Ammon's horn (tissue), 1 donor: ENCODE measurements at regions not wholly inside any gene's neighbourhood (a gene's known extent, or its start where the extent isn't known, plus 50 kb on each side); places are given as distances from the start of the nearest gene placed in this dataset.
"Not testable (repeated sequence)": the region's sequence is repeated elsewhere in the genome, so short reads cannot be mapped to it uniquely, and the experiment has no call there.

Experiments
- DNase-seq: peaks from one replicate; pipeline ENCODE4 v3.0.0-alpha.2; 2016; ENCODE audit warnings: low spot score

DNA sequence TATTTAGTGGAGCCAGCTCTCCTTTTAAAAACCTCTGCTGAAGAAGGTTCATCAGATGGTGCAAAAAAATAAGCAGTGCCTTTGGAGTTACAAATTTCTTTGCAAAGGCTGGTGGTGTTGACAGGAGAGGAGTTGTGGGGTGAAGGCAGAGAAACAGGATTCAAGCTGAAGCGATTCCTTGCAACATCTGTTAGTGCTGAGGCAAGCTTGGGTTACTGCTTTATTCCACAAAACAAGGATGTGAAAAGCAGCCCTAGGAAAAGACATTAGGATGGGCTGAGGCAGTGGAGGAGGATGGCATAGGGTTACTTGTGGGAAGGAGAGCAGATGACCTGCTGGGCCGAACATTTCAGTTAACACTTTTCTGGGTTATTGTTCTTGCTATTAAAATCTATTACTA lies 390.7 kb downstream of the DLEU7 start:
- DNase-seq, result no peak

DNA sequence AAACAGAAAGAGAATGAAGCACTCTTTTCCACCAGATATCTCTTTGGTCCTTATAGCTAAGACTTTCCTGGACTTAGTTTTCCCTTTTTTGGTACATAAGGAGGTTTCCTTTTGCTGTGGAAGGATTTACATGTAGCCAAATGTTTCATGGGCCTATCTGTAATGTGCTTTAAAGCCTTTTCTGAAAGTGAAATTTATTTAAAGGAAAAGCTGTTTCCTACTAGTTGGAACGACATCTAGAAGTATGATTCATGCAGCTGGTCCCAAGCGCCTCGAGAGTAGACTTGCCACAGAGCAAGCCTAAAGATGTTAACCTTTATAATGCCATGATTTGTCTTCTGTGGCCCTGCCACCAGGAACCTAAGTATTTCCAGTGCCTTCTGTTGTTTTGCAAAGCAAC lies 390.3 kb downstream of the DLEU7 start:
- DNase-seq, result no peak

DNA sequence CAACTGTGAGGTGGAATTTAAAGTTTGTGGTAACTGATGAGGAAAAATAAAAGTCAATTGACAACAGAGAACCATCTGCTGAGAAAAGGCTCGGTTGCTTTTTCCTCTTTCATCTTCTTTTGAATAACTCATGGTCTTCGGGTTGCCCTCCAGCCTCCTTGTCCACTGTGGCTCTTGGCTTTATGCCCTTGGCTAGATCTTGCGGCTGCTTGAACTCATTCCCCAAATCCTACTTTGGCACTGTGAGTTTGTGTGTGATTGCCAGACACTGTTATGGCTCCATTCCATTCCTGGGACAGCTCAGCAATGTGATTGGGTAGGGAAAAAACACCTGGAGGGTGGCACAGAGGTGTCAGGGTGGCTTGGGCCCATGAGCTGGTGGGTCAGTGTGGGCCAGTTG lies 387.4 kb downstream of the DLEU7 start:
- no peak for DNase-seq

DNA sequence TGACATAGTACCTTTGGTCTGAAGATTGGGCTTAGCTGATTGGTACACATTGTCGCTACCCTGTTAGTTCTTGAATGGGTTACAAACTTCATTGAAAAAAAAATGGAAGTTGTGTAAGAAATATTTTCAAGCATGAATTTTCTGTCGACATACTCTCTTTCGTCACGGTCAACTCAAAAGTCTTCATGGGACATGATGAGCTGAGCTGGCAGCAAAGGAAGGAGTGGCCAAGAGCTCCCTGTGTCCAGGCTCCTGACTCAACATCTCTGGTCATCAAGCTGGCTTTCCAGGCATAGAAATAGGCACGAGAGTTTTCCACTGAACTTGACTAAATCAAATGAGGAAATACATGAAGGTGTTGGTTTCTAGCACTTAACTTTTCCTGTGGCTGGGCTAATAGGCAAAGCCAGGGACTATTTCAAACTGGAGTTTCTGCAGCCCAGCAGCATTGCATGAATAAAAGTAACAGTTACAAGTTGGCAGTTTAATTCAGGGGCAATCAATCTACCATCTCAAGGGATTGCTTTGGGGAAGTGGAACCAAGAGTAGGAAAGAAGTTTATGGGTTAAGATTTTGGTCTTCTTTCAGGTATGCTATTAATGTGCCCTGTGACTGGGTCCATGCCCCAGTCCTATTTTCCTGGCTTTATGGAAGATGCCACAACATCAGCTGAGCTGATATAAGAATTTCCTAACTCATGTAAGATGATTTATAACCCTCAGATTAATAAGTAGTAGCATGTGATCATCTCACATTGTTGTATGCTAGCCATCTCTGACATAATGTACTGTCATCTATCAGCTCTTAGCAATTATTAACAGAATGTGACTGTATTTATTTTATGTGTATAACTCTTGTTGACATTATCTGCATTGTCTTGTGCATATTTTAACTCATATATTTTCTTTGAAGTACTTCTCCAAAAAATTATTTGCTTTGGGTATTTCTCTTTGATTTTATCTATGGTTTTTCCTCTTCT lies 385.8 kb downstream of the DLEU7 start:
- DNase-seq, result no peak

DNA sequence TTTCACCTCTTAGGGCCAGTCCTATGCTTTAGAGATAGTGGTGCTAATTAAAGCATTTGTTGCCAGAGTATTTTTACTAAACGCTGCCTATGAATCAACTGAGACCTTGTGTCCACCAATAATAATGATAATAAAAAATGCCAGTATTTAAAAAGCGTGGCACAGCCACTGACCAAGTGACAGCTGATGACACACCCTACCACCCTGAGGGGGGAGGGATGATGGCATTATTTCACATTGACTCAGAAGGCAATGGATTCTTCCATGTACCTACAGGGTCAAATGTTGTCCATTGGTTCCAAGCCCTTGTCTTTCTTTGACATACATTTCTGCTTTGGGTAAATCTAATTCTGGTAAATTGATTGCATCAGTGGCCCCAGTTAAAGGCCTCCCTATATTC lies 384.4 kb downstream of the DLEU7 start:
- no peak for DNase-seq

DNA sequence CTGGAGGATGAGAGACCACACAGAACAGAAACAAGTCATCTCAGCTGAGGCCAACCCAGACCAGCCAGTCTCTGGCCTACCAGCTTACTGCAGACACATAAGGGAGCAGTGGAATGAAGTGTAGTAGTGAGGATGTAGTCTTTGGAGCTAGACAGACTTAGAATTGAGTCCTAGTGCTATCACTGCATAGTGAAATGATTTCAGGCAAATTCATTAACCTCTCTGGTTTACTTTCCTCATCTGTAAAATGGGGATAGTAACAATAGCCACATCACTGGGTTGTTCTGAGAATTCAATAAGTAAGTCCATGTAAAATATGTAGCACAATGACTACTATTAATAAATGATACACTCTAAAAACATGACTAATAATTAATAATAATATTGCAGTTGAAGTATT lies 383.8 kb downstream of the DLEU7 start:
- no peak for DNase-seq

DNA sequence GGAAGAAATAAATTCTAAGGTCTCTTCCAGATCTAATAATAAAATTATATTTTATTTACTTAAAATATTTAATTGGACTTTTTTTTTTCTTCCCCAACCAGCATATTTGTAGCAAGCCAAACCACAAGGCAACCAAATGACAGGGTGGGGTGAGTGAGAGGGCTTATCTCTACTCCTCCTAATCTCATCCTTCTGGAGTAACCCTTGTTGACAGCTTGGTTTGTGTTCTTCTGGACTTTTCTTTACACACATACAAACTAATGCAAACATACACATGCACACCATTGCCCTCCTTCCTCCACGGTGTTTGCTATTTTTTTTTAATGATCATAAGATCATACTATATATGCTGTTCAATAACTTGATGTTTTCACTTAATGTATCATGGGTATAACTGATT lies 383.1 kb downstream of the DLEU7 start:
- no peak for DNase-seq

DNA sequence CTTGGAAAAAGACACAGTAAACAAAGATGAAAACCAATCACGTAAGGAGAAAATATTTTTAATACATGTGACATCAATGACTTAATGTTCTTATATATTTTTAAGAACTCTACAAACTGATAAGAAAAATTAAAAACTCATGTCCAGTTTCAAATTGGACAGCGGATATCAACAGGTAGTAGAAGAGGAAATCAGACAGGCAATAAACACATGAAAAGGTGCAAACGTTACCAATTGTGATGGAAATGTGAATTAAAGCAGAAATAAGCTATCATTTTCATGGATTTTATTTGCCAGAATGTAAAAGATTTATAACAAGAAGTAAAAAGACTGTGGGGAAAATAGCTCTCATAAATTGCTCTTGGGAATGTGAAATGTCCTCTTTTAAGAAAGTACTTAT lies 382.3 kb downstream of the DLEU7 start:
- no peak for DNase-seq

DNA sequence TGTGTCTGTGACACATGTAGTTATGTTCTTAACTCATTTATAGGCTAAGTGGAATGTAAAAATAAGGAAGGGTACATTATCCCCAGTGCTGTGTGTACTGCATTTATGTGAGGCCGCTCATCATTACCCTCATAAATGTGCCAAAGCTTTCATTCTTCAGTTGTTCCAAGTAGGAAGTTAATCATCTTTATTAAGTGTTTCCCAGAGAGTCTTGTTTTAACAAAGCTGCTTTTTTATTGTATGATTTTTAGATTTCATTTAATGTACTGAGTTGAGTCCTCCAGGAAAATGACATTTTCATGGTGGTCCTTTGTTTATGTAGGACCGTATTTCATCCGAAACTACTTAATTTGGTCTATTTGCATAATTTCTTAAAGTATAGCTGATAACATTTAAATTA lies 379.8 kb downstream of the DLEU7 start:
- DNase-seq, result no peak

DNA sequence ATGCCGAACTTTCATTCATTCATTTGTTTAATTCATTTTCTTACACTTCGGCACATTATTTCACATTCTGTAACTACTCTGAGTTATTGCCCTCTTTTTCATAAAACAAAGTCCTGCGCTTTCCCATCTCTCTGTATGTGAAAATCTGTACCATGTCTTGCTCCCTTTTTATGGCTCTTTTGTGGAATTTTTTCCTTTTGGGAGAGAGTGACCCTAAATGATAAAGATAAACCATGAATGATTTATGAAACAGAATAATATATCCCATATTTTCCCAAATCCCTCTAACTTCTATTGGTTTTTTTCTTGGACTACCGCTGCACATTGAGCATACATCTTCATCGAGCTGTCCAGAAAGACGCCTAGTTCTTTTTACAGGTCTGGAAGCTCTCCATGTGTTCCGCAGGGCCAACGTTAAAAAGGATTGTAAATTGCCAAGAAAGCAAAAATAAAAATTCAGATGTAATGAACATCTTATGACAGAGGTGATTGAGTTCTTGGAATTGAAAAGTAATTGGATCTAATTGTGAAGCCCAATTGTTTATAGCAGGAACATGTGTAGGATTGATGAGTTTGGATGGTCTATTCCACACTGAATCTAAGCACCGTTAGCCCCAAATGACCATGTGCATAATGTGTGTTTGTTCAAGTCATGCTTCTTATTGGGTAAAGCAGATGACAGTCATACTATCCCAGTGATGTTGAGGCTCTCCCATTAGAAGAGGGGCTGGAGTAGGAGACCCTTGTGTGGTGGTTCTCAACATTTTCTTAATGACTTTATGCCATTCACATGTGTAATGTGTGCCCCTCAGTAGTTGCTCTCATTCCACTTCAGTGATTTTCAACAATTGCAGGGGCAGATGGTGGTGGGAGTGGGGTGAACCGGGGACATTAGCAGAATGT lies 378.9 kb downstream of the DLEU7 start:
- no peak for DNase-seq

DNA sequence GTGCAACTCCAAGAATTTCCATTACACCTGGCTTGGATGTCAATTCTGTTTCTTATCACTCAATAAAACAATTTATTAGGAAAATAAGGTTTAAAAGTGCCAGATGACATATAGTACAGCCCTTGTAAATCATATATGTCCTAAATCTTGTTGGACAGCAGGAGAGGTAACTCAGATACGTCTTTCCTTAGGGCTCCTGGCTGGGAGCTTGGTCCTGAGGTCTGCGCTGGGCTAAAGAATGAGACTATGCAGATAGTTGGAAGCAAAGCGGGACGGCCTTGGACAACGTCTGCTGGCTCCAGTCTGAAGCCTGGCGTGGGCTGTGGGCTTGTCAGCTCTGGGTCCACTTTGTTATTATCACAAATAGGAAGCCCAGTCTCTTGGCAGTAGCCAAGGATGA lies 377.0 kb downstream of the DLEU7 start:
- DNase-seq, result no peak

DNA sequence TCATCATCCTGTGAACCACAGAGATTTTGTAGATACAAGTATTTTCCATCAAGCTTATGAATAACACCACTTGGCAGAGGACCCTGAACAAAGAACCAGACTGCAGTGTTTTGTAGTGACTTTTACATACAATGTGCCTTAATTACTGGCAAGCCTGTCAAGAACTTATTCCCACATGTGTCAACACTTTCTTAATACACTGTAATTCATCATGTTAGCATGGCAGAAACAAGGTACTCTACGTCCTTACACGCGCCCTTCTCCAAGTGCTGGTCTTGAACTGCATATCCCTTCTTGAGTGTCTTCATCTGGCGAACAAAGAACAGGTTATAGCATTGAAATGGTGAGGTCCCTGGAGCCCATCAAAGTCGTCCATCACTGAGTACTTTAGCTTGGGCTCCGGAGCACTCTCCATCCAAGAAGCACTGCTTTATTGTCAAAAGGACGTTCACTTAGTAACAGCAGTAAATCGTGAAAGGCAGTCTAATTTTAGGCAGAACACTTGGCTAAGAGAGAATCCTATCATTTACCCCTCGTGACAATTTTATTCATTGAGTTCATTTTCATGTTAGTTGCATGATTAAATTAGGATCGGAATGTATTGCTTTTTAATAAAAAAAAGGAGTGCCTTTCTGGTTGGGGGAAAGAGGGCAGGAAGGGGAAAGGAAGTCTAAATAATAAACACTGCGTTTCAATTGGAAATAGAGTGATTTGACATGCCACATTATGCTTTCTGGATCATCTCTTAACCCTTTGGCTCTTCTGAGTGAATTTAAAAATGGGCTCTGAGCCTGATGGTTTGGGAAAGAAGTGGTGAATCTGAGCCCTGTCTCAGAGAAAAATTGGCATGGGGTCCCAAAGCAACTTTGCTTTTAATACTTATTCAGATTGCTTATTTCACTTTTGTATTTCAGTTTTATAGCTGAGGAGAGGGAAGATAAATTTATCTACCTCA lies 376.1 kb downstream of the DLEU7 start:
- no peak for DNase-seq

DNA sequence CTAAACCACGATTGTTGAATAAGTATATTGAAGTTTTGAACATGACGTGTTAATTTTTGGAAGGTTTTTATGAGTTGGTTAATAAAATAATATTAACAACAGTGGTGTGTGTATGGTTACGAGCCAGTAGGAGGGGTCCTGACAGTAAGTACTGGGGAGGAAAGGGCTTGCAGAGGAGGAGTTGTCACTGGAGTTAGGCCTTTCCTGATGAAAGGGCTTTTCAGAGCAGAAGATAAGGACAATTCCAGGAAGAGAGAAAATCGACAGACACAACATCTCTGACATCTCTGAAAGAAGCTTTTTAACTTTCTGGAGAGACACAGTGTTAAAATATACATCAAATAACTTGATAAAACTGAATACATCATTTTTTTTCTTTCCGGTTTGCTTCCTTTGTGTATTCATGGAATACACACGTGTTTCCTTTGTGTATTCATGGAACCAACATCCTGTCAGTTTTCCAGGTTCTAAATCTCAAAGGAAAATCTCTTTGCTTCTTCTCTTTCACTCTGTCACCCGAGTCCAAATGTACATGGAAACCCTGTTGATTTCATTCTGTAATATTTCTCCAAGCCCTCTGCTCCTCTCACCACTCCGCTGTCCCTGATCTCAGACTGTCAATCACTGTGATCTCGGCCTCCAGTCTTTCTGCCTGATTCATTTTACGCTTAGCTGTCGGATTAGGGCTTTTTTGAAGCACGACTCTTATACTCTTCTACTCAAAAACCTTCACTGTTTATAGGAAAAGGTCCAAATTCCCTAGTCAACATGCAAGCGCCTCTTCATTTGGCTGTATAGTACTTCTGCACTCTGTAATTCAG lies 374.4 kb downstream of the DLEU7 start:
- DNase-seq, result no peak

DNA sequence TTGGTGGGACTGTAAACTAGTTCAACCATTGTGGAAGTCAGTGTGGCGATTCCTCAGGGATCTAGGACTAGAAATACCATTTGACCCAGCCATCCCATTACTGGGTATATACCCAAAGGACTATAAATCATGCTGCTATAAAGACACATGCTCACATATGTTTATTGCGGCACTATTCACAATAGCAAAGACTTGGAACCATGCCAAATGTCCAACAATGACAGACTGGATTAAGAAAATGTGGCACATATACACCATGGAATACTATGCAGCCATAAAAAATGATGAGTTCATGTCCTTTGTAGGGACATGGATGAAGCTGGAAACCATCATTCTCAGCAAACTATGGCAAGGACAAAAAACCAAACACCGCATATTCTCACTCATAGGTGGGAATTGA lies 370.4 kb downstream of the DLEU7 start:
- not testable (repeated sequence) for DNase-seq

DNA sequence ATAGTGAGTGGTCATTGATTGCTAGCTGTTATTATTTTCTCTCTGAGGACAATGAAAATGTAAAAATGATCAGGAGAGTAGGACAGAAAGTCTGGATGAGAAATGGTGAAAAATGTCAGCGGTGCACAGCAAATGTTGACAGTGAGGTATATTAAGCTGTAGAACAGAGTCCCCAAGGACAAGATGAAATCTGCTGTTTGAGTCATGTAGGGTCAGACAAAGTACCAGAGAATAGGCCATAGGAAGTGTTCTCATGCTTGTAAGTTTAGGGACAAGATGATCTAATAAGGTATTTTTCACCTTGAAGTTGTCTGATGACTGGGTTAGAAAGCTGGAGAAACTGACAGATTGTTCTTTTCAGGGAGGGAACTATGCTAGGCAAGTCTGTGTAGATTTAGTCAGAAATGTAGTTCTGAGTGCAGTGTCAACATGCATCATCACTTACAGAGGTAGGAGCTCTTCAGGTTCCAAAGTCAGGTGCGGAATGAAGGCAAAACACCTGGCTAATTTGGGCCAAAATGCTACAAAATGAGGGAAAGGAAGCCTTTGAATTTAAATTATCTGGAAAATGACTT lies 369.3 kb downstream of the DLEU7 start:
- DNase-seq, result no peak

DNA sequence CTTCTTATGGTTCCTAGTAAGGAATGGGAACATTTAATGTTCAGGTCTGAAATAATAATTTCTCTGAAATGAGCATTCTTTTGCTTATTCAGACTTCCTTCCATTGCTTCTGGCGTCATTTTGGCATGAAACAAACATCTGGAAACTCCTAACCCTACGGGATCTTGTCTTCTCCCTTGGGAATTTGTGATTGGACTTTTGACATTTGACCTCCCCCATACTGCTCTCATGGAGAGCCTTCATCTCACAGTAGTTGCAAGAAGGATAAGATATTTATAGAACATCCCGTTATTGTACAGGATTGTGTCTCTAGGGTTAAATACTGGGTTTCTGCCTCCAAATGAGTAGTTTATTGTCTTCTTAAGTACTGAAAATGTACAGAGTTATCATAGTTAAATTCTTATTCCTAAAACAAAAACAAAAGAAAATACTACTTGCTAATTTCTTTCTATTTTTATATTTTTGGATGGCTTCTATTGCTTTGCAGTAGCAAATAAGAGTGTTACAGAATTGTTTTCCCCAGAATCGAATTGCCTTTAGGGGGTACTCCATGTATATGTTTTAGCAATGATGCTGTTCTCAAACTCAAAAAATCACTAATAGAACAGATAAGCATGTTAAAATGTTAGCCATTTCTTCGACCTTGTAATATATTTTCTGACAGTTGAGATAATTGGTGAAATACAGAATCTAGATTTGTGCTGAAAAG lies 366.8 kb downstream of the DLEU7 start:
- no peak for DNase-seq

DNA sequence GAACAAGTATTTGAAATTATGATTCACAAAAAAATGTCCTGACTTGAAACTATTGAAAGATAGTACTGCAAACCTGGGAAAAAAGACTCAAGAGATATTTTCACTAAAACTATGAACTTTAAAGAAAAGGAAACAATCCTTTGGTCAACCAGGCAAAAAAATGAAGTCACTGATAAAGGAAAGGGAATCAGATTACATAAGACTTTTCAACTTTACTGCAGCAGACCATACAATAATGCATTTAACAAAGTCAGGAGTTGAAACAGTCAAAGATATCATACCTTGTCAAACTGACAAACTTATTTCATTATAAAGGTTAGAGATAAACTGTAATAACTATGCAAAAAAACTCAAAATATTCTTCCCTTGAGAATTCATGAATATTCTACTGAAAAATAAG lies 361.6 kb downstream of the DLEU7 start:
- no peak for DNase-seq

DNA sequence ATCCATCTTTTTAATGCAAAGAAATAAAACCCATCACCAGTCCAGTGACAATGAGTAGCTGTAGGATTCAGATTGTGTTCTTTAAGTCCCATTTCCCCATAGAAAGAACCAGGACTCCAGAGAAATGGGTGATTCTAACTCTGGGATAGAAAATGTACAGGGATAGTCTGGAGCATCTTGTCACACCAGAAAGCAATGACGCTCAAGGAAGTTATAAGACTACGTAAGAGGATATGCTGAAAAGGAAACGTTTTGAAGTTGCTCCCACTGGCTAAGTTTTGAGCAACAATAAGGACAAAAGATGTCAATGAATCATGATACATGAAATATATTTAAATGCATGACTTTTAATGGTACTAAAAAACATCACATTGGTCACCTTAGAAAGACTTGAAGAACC lies 360.1 kb downstream of the DLEU7 start:
- DNase-seq, result no peak

DNA sequence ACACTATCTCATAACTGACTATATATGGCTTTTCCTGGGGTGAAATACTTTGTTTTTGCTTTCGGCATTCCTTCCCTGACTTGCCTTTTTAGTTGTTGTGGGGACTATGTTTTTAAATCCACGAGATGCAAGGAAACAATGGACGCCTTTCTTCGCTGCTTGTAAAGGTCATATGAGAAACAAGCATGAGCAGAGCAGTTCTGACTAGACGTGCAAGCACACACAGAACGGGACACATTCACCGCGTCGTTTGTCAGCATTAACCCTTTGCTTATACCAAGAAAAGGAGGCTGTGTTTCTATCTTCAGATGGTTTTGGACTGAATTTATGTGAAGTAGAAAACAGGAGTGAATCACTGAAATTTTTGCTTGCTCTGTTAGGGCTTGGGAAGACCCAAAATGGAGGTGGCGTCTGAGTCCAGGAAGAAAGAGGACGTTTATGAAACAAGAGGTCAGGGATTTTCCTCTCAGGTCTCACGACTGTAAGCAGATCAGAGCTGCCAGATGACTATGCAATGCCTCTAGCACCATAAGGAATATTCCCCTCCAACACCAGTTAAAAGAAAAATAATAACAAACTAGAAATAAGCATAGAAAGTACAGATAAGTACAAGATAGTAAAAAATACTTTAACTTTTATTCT lies 358.9 kb downstream of the DLEU7 start:
- peak; percentile 63 for DNase-seq
